ENCODE measurements at regions not wholly inside any gene's neighbourhood (a gene's known extent, or its start where the extent isn't known, plus 50 kb on each side); places are given as distances from the start of the nearest gene placed in this dataset.
"Not testable (repeated sequence)": the region's sequence is repeated elsewhere in the genome, so short reads cannot be mapped to it uniquely, and the experiment has no call there.

DNA sequence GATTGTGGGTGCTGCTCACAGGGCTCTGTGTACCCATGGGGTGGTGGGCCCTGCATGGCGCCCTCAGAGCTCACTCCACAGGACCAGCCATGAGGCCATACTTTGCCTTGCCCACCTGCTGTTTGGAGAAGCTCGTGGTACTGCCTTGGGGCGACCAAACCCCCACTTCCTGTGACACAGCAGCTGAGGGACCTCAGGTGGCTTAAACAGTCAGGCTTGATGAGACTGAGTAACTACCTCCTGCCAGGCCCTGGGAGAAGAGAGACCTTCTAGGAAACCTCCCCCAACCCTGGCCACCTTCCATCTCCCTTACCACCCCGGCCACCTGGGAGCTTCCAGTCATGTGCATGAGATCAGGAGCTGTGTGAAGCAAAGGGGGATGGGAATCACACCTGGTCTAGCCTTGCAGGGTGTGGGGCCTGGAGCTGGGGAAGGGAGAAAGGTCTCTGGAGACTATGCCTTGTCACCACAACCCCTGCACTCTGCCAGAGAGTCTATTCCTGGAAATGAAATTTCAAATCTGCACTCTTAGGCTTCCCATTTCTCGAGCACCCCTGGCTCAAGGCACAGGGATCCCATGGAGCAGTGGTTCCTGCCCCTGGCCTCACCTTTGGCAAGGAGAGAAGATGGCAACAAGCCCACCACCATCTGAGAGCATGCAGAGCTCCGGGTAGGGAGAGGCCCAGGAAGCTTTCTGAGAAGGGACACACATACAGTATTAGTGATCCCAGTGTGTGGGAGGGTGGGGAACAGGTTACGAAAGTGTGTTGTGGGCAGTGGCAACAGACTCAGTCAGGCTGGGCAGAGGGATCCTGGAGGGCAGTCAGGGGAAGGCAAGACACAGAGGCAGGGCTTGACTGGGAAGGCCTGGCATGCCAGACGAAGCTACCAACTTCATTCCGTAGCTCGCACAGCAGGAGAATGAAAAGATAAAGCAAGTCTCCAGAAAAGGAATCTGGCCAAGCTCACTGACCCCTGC is 125.0 kb downstream of the URI1 start:
- DNase-seq (ENCODE audit: low read depth) = no peak

DNA sequence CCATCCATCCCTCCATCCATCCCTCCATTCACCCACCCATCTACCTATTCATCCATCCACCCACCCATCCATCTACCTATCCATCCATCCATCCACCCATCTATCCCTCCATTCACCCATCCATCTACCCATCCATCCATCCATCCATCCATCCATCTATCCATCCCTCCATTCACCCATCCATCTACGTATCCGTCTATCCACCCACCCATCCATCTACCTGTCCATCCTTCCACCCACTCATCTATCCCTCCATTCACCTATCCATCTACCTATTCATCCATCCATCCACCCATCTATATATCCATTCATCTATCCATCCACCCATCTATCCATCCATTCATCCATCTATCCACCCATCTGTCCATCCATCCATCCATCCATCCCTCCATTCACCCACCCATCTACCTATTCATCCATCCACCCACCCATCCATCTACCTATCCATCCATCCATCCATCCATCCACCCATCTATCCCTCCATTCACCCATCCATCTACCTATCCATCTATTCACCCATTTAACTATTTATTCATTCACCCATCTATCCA is 126.0 kb downstream of the URI1 start:
- DNase-seq (ENCODE audit: low read depth) = not testable (repeated sequence)

DNA sequence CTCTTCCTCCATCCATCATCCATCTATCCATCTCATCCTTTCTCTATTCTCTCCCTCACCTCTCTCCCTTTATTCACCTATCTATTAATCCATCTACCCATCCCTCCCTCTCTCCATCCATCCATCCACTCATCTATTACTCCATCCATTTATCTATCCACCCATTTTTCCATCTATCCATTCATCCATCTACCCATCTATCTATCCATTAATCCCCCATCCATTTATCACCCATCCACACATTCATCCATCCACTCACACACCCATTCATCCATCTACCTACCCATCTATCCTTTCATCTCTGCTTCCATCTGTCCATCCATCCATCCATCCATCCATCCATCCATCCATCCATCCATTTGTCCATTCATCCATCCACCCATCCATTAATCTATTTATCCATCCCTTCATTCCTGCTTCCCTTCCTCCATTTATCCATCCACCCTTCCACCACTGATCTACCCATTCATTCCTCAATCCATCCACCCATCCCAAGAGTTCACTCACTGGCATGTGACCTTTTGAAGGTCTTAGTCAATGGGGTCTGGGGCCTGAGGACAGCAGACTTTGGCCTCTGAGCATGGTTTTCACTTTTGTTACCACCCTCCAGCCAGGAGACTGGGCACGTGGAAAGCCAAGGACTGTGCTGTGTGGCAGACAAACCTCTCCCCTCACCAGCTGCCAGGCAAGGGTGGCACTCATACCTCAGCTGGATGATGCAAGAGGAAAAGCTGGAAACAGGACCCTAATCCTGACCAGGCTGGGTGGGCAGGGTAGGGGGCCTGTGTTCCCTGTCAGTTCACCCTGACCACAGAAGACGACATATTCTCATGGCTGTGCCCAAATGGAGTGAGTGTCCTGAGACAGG is 126.7 kb downstream of the URI1 start:
- no peak for DNase-seq (ENCODE audit: low read depth)

DNA sequence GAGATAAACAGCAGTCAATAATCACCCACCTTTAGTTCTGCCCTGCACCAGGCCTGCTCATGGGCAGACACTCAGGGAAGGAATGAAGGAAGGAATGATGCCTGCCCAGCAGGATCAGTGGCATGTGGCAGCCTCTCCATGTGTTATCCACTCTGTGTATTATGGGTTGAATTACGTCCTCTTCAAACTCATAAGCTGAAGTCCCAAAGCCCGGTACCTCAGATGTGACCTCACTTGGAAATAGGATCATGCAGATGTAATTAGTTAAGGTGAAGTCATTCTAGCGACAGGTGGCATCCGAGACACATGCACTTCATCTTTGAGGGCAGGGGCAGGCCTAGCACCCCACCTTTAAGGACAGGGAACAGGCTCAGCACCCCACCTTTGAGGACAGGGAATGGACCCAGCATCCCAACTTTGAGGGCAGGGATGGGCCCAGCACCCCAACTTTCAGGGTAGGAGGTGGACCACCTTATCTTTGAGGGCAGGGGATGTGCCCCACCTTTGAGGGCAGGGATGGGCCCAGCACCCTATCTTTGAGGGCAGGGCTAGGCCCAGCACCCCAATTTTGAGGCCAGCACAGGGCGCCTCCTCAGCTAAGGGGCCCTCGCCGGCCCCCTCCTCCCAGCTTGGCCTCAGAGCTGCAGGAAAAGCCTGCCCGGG is 127.6 kb downstream of the URI1 start:
- DNase-seq (ENCODE audit: low read depth) = no peak

DNA sequence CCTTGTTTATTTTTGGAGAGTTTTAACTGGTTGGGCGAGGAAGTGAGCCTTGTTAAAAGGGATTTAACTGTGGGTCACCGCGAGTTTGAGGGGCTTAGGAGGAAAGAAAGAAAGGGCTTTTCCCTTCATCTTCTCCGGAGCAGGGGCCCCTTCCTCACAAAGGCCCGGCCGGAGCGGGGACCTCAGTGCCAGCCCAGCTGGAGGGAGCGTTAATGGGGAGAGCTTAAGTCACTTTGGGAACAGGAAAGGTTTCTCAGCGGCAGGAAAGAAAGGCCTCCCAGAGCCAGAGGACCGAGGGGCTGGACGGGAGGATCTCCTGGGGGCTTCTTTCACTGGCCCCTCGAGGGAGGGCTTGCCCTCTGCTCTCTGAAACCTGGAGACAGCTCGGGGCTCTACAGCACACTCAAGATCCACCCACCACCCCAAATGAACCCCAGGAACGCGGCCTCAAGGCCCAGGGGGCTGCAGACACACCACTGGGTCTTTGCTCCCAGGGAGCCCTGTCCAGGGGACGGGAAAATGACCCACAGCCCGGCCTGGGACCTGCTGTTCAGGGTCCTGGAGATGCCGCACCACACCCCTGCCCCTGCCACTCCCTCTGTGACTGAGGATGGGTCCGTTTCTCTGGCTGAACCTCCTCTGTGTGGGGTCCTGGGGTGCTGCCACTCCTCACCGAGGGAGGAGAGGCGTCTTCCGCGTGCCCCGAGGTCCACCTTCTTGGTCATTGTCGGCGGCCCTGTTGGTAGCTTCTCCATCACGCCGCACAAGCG is 128.3 kb downstream of the URI1 start:
- DNase-seq (ENCODE audit: low read depth) = no peak

DNA sequence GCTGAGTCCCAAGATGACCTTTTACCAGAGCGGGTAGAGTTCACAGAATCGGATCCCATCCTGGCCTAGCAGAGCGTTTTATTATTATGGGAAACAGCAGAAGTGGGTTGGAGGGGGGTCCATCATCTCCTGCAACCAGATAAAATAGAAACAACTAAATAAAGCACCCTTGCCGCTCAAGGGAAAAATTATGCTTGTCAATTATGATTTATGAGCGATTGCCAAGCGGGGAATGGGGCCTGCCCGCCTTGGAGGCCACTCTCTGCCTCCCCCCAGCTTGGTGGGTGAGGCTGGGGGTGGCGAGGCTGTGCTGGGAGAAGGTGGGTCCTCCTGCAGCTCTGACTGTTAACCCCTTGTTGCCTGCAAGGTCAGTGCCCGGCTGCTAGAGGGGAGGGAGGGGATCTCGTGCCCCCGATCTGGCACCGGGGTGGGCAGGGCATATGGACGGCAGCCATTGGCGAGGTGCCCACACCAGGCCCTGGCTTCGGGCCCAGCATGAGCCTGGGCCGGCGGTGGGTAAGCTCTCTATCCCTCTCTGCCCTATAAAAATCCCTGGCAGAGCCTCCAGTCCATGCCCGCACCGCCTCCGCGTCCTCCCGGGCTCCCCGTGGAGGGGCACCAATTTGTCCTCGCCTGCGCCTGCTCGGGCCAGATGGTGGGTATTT is 129.1 kb downstream of the URI1 start:
- no peak for DNase-seq (ENCODE audit: low read depth)

DNA sequence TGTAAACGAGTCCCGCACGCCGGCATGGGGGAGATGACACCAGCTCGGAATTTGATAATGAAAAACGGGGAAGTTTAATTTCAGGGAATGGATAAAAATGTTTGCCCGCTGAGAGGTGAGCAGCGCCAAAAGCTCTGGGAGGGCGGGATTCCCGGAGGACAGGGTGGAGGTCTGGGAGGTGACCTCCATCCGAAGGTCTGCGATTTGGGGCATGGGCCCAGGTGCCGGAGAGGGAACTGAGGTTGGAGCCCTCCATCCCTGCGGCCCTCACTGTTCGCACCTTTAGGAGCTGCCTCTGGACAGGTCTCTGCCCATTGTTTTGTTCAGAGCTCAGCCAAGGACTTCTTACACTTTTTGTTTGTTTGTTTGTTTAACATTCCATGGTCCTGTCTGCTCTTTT is 129.8 kb downstream of the URI1 start:
- no peak for DNase-seq (ENCODE audit: low read depth)

DNA sequence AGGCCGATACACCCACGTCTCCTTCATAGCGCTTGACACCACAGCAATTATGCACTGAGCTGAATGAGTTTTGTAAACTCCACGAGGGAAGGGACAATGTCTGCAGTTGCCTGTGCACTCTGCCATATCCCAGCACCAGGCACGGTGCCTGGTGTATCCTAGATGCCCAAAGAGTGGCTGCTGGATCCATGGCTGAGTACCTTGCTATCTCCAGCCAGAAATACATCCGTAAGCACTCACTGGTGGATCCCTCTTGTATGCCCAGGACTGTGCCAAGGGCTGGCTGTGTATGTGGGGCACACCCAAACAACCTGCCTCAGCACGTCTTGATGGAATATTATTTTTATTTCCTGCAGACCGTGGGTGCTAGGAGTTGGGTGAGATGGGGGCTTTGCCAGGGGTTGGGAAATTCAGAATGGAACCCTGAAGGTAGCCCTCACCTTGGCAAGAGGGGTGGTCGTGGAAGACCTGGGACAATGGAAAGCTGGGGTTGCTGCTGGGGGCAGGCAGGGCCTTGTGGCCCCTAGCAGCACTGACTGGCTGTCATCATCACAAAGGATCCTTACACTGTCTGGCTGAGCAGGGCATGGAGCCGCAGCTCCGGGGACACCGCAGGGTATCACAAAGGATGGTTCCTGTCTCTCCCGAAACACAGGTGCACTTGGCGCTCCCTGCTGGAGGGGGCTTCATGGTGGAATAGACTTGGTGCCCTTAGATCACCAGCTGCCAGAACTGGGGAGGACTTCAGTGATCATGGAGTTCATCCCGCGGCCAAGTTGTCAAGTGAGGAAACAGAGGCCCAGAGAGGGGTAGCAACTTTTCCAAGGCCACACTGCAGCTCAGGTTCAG is 131.3 kb downstream of the URI1 start:
- DNase-seq (ENCODE audit: low read depth) = no peak

DNA sequence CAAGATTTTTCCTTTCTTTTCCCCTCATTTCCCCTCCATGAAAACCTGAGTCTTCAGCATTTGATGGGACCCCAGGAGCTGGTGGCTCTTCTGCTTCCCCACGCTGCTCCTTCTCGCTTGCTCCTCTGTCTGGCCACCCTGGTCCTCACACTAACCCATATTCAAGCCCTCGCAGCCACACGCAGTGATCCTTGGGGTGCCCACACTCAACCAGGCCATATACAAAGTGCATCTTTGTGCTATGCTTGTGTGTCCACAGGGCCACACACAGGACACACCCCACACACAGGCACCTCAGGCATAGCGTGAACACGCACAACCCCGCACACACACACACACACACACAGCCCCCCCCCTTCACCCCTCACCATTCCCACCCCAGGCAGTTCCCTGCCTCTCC is 132.1 kb downstream of the URI1 start:
- no peak for DNase-seq (ENCODE audit: low read depth)

DNA sequence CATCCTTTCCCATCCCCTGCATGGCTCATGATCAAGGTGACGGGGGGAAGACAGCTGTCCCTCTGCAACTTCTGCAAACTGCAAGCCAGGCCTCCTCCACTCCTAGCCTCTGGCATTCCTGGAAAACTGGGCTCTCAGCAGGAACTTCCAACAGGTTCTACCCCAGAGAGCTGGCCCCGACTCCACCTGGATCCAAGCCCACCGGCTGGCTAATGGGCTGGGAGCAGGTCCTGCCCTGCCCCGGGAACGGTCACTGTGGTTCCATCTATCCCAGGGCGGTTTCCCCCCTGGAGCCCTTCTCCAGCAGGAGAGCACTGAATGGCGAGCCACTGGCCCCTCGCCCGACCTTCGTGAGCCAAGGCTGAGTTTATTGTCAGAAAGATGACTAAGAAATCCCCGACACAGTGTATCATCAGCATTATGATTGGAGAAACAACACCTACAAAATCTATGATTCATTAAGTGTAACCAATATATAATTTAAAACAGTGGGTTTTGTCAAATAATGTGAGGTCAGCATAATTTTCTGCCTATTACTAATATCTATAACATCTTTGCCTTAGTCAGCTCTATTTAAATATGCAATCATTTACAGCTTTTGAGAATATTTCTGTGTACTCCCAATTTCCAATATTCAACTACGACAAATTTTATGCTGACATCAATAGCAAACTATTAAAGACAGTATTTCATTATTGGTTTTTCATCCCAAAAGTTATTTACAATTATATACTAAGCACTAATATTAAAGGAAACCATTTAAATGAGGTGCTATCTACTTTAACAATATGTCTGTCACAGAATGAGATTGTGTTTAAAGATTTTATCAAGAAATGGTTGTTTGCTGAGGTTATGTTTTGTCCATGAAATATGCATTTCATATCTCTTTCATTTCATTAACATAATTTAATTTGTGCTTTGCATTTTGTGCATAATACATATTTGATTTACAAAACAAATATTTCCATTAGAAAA is 133.0 kb downstream of the URI1 start:
- DNase-seq (ENCODE audit: low read depth) = no peak

DNA sequence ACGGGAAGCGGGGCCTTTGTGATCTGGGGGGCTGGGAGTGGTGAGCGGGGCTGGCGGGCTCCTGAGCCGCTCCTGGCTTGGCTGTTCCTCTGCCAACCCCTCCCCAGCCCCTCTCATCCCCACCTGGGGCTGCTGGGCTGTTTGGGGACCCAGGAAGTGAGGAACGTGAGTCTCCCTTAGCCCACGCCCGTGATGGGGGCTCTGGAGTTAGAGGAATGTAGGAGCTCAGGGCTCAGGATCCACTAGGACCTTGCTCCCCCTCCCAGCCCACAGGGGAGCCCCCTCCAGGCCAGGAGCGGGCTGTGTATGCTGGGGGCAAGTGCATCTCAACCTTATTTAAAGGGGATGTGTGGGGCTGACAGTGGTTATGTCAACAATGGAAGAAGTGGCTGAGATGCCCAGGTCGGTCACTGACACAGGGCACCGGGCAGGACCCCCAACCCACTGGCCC is 134.1 kb downstream of the URI1 start:
- DNase-seq (ENCODE audit: low read depth) = no peak

DNA sequence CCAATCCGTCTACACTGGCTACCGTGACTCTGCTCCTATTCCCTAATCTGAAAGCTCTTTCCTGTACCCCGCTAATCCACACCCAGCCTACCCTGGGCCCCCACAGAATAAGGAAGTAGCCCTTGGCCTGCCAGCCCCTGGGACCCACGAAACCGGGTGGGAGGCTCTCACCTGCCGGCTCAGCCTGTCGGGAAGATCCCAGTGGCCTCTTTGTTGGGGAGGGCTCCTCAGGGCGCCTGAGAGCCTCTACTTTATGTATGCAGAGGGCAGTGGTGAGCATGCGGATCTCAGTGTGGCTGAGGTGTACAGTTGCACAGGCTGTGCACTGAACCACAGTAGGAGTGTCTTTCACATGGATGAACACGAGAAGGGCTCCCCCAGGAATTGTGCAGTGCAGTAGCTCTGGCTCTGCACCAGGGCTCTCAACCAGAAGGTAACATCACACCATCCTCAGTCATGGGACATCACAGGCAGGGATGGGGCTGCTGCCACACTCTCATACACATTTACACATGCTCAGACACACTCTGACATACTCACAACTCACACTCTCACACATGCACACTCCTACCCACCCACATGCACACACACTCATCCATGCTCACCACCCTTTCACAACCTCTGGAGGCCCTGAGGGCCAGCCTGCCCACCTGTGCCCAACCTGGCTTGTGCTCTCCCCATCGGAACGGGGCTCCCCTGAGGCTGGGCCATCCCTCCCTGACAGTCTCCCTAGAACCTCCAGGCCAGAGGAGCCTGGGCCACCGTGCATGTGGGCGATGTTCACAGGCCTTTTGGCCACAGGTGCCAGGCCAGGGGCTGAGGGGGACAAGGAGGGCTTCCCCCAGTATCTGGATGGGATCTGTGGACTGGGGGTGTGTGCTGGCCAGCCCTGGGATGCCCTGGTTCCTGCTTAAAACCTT is 135.0 kb downstream of the URI1 start:
- DNase-seq (ENCODE audit: low read depth) = no peak

DNA sequence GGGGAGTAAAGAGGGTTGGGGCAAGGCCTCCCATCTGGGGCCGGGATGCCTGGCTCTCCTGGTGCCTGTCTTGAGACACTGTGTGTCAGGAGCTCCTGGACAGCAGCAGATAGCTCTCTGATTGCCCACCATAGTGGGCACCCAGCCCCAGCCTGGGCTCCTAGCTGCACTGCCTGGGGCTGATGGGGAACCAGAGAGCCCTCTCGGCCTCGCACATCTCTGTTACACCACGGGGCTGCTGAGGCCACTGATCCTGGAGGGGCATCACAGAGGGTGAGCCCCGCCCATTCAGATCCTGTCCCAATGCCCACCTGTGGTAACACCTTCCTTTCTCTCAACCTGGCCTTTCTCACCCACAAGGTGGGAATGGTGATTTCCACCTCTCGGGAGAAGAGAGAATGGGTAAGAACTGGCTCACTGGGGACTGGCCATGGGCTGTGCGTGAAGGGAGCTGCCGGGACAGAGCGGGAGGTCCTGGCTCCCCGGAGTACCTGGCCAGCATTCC is 135.9 kb downstream of the URI1 start:
- DNase-seq (ENCODE audit: low read depth) = no peak

DNA sequence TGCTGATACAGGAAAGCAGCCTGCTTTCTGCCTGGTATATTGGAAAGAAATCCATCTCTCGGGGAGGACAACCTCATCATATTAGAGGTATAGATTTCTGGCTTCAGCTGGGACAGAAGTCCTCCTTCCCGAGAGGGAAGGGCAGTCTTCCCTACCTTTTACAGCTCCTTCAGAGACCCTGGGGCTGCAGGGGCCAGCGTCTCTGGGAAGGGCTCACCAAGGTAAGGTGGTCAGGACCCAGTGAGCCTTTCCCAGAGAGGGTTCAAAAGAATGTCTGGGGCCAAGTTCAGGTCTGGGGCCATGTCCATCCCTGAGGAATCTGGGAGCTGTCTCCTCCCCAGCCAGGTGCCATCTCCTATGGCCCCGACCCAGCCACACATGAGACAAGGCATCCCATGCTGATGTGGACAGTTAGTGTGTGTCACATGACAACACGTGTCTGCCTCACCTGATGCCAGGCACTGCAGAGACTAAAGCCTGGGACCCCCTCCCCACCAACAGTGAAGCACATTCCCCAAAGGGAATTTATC is 136.4 kb downstream of the URI1 start:
- DNase-seq (ENCODE audit: low read depth) = no peak

DNA sequence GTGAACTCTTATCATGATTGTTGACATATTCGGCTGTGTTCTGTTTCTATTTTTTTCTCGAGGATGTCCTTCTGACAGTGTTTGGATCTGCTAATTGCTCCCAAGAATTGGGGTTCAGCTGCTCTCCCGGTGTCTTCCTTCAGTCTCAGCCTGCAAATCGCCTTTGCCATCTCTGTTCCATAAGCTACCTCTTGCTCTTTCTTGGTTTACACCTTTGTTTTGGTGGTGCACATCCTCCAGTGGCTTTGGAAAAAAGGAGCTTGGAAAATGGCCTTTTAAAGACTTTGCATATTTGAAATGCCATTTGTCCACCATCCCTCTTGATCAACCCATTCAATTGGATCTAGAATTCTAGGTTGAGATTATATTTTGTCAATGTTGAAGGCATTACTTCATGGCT is 137.2 kb downstream of the URI1 start:
- DNase-seq (ENCODE audit: low read depth) = no peak

DNA sequence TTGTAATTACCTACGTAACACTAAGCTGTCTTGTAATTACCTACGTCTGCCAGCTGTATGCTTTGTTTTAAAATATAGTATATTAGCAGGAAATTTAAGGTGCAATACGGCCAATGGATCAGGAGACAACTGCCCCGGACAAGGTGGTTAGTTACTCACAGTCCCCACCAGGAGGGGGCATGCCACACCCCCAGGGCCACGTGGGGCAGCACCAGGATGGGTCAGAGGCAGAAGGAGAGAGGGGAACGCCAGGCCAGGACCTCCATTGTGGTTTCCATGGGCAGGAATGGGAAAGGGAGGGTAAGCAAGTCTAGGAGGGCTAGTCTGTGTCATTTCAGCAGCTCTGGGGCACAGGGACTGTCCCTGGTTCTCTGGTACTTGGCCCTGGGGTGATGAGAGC is 140.1 kb downstream of the URI1 start:
- DNase-seq (ENCODE audit: low read depth) = no peak

DNA sequence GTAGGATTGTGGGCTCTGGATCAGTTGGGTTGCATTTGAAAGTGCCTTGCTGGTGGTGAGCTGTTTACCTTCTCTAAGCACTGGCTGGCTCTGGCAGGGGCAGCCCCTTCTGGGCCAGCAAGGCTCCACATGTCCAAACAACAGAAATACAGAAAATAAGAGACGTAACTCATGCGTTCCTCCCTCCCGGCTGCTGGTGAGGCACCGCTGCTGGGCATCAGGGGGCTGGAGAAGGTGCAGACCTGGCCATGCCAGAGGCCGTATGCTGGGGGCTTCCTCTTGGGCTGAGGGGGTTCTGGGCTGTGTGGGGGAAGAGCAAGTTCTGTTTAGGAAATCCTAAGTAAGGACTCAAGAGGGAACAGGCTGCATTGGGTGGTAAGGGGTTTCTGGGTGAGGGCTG is 140.6 kb downstream of the URI1 start:
- DNase-seq (ENCODE audit: low read depth) = no peak

All from HS-5 (cell line).